Naive thymus-derived CD8-positive, alpha-beta T cell (primary cell): ENCODE measurements at regions not wholly inside any gene's neighbourhood (a gene's known extent, or its start where the extent isn't known, plus 50 kb on each side); places are given as distances from the start of the nearest gene placed in this dataset.

Experiments
- ATAC-seq, 2 donors: fragments of 150-1000 bp; cut with Tn5 transposase in 1 of 2; sonication (Bioruptor Pico), chemical (Tn5 transposase) in 1 of 2; 1 replicate in 1 of 2; 2 replicates in 1 of 2; pipeline ENCODE4 v1.10.0; 2021; ENCODE audit warnings: mild to moderate bottlenecking in 2 of 2, moderate library complexity in 2 of 2
- POLR2A ChIA-PET: fragments of 350-600 bp; sonication (Branson Sonifier 250); formaldehyde crosslinking; loops from one replicate; lab custom pipeline; 2021; ENCODE audit warnings: antibody characterized with exemption; lab: Charles Lee
- DNase-seq, 10 donors: peaks; one replicate each; pipeline versions ENCODE4 v3.0.0 to v3.0.0-alpha.2; 2020 to 2022
- H3K27ac Mint-ChIP-seq, 10 donors: one replicate each; pipeline ENCODE4 v1.8.0; 2020 to 2022; ENCODE audit warnings: mild to moderate bottlenecking in 10 of 10, mixed read lengths in 10 of 10, moderate library complexity in 4 of 10, inconsistent platforms in 1 of 10
- H3K27me3 Mint-ChIP-seq, 5 donors: one replicate each; pipeline ENCODE4 v1.8.0; 2021 to 2022; ENCODE audit warnings: mixed read lengths in 5 of 5
- H3K36me3 Mint-ChIP-seq, 3 donors: one replicate each; pipeline ENCODE4 v1.8.0; 2020 to 2022; ENCODE audit warnings: mixed read lengths in 3 of 3, mild to moderate bottlenecking in 2 of 3, inconsistent platforms in 1 of 3
- H3K4me1 Mint-ChIP-seq, 4 donors: one replicate each; pipeline ENCODE4 v1.8.0; 2021 to 2022; ENCODE audit warnings: mixed read lengths in 4 of 4
- H3K4me3 Mint-ChIP-seq, 10 donors: one replicate each; pipeline ENCODE4 v1.8.0; 2020 to 2022; ENCODE audit warnings: mild to moderate bottlenecking in 10 of 10, mixed read lengths in 10 of 10, moderate library complexity in 6 of 10, inconsistent platforms in 1 of 10
- H3K9me3 Mint-ChIP-seq, 9 donors: one replicate each; pipeline ENCODE4 v1.8.0; 2020 to 2022; ENCODE audit warnings: mixed read lengths in 9 of 9, mild to moderate bottlenecking in 3 of 9, inconsistent platforms in 1 of 9, moderate library complexity in 1 of 9

GRCh38 chr2:67499989-67500388 lies 102.9 kb downstream of the ETAA1 start:
- H3K4me1 Mint-ChIP-seq, result peaks cover 0 to 2% (median 0%) of the 10 kb centered on the region in 4 donors
- H3K27me3 Mint-ChIP-seq, result peaks cover 0 to 14% (median 0%) of the 10 kb centered on the region in 5 donors
- no peaks in the 10 kb centered on the region for H3K36me3 Mint-ChIP-seq
- DNase-seq, result no peak
- no peak overlapping the region for H3K4me3 Mint-ChIP-seq
- POLR2A ChIA-PET, result no interaction called here
- no peak for ATAC-seq
- no peak overlapping the region for H3K27ac Mint-ChIP-seq
- H3K9me3 Mint-ChIP-seq, result peaks cover 0 to 2% (median 0%) of the 10 kb centered on the region in 9 donors

GRCh38 chr2:67500541-67500940 lies 103.4 kb downstream of the ETAA1 start:
- H3K4me1 Mint-ChIP-seq, result no peaks in the 10 kb centered on the region
- DNase-seq (no peak), ATAC-seq (no peak)
- H3K36me3 Mint-ChIP-seq, result no peaks in the 10 kb centered on the region
- peaks cover 0 to 14% (median 1%) of the 10 kb centered on the region in 5 donors for H3K27me3 Mint-ChIP-seq
- H3K4me3 Mint-ChIP-seq, result no peak overlapping the region
- H3K9me3 Mint-ChIP-seq, result peaks cover 0 to 2% (median 0%) of the 10 kb centered on the region in 9 donors
- POLR2A ChIA-PET, result no interaction called here
- no peak overlapping the region for H3K27ac Mint-ChIP-seq

GRCh38 chr2:67502346-67503065 lies 105.4 kb downstream of the ETAA1 start:
- ATAC-seq (no peak), DNase-seq (no peak)
- H3K4me3 Mint-ChIP-seq, result no peak overlapping the region
- H3K36me3 Mint-ChIP-seq, result no peaks in the 10 kb centered on the region
- peaks cover 0 to 2% (median 0%) of the 10 kb centered on the region in 9 donors for H3K9me3 Mint-ChIP-seq
- H3K4me1 Mint-ChIP-seq, result no peaks in the 10 kb centered on the region
- no peak overlapping the region for H3K27ac Mint-ChIP-seq
- POLR2A ChIA-PET, result no interaction called here
- peaks cover 0 to 14% (median 1%) of the 10 kb centered on the region in 5 donors for H3K27me3 Mint-ChIP-seq

- Mint-ChIP-seq H3K36me3 (no peaks in the 10 kb centered on the region), H3K27me3 (peaks cover 0 to 14% (median 1%) of the 10 kb centered on the region in 5 donors), H3K27ac (no peak overlapping the region), H3K4me1 (no peaks in the 10 kb centered on the region), H3K4me3 (no peak overlapping the region), H3K9me3 (peaks cover 0 to 2% (median 0%) of the 10 kb centered on the region in 9 donors)
- POLR2A ChIA-PET, result no interaction called here
- no peak for ATAC-seq
- DNase-seq, result no peak
These were observed 106.1 kb downstream of the ETAA1 start for GRCh38 chr2:67503066-67503795.

- POLR2A ChIA-PET, result no interaction called here
These were observed 113.6 kb downstream of the ETAA1 start for GRCh38 chr2:67510745-67511144.

GRCh38 chr2:67514515-67514914 lies 117.4 kb downstream of the ETAA1 start:
- H3K9me3 Mint-ChIP-seq, result peaks cover 0 to 3% (median 0%) of the 10 kb centered on the region in 9 donors
- H3K4me1 Mint-ChIP-seq, result no peaks in the 10 kb centered on the region
- H3K27me3 Mint-ChIP-seq, result peaks cover 0 to 11% (median 6%) of the 10 kb centered on the region in 5 donors
- no peak overlapping the region for H3K4me3 Mint-ChIP-seq
- no peaks in the 10 kb centered on the region for H3K36me3 Mint-ChIP-seq
- DNase-seq (no peak), ATAC-seq (no peak)
- no peak overlapping the region for H3K27ac Mint-ChIP-seq
- POLR2A ChIA-PET, result no interaction called here

More at GRCh38 chr2:67510745-67511144, 113.6 kb downstream of the ETAA1 start:
- DNase-seq (no peak), ATAC-seq (no peak)
- Mint-ChIP-seq H3K9me3 (peaks cover 0 to 3% (median 0%) of the 10 kb centered on the region in 9 donors), H3K27ac (no peak overlapping the region), H3K36me3 (no peaks in the 10 kb centered on the region), H3K27me3 (peaks cover 0 to 11% (median 6%) of the 10 kb centered on the region in 5 donors), H3K4me3 (no peak overlapping the region), H3K4me1 (no peaks in the 10 kb centered on the region)

- POLR2A ChIA-PET, result no interaction called here
- Mint-ChIP-seq H3K4me1 (no peaks in the 10 kb centered on the region), H3K27me3 (peaks cover 0 to 11% (median 6%) of the 10 kb centered on the region in 5 donors), H3K27ac (no peak overlapping the region), H3K9me3 (peaks cover 0 to 3% (median 0%) of the 10 kb centered on the region in 9 donors), H3K36me3 (no peaks in the 10 kb centered on the region), H3K4me3 (no peak overlapping the region)
- ATAC-seq (no peak), DNase-seq (no peak)
These were observed 117.9 kb downstream of the ETAA1 start for GRCh38 chr2:67515056-67515455.

- Mint-ChIP-seq H3K27ac (no peak overlapping the region), H3K4me3 (no peak overlapping the region), H3K9me3 (peaks cover 0 to 3% (median 0%) of the 10 kb centered on the region in 9 donors), H3K36me3 (no peaks in the 10 kb centered on the region), H3K27me3 (peaks cover 0 to 11% (median 6%) of the 10 kb centered on the region in 5 donors), H3K4me1 (no peaks in the 10 kb centered on the region)
- no peak for DNase-seq
- ATAC-seq, result no peak
- POLR2A ChIA-PET, result no interaction called here
These were observed 118.4 kb downstream of the ETAA1 start for GRCh38 chr2:67515538-67515937.

GRCh38 chr2:67516362-67516761 lies 119.2 kb downstream of the ETAA1 start:
- H3K27ac Mint-ChIP-seq, result no peak overlapping the region
- no peak overlapping the region for H3K4me3 Mint-ChIP-seq
- ATAC-seq (no peak), DNase-seq (no peak)
- no peaks in the 10 kb centered on the region for H3K36me3 Mint-ChIP-seq
- peaks cover 0 to 3% (median 0%) of the 10 kb centered on the region in 9 donors for H3K9me3 Mint-ChIP-seq
- H3K27me3 Mint-ChIP-seq, result peaks cover 0 to 11% (median 6%) of the 10 kb centered on the region in 5 donors
- H3K4me1 Mint-ChIP-seq, result no peaks in the 10 kb centered on the region
- POLR2A ChIA-PET, result no interaction called here

GRCh38 chr2:67516899-67517530 lies 119.9 kb downstream of the ETAA1 start:
- Mint-ChIP-seq H3K27me3 (peaks cover 0 to 11% (median 6%) of the 10 kb centered on the region in 5 donors), H3K4me1 (no peaks in the 10 kb centered on the region), H3K4me3 (no peak overlapping the region), H3K36me3 (no peaks in the 10 kb centered on the region), H3K27ac (no peak overlapping the region), H3K9me3 (peaks cover 0 to 3% (median 0%) of the 10 kb centered on the region in 9 donors)
- POLR2A ChIA-PET, result no interaction called here
- no peak for ATAC-seq
- DNase-seq, result no peak

- DNase-seq, result no peak
- Mint-ChIP-seq H3K36me3 (no peaks in the 10 kb centered on the region), H3K9me3 (peaks cover 0 to 4% (median 0%) of the 10 kb centered on the region in 9 donors), H3K27me3 (peaks cover 0 to 18% (median 5%) of the 10 kb centered on the region in 5 donors), H3K27ac (no peak overlapping the region), H3K4me1 (no peaks in the 10 kb centered on the region), H3K4me3 (no peak overlapping the region)
- POLR2A ChIA-PET, result no interaction called here
- ATAC-seq, result no peak
These were observed 125.0 kb downstream of the ETAA1 start for GRCh38 chr2:67522148-67522547.

GRCh38 chr2:67524213-67524612 lies 127.1 kb downstream of the ETAA1 start:
- no peak overlapping the region for H3K4me3 Mint-ChIP-seq
- no peak for ATAC-seq
- no peaks in the 10 kb centered on the region for H3K36me3 Mint-ChIP-seq
- no peak for DNase-seq
- H3K27ac Mint-ChIP-seq, result no peak overlapping the region
- H3K9me3 Mint-ChIP-seq, result peaks cover 0 to 7% (median 0%) of the 10 kb centered on the region in 9 donors
- H3K27me3 Mint-ChIP-seq, result peaks cover 0 to 18% (median 5%) of the 10 kb centered on the region in 5 donors
- H3K4me1 Mint-ChIP-seq, result no peaks in the 10 kb centered on the region
- POLR2A ChIA-PET, result no interaction called here

GRCh38 chr2:67524777-67525176 lies 127.6 kb downstream of the ETAA1 start:
- ATAC-seq, result no peak
- no peak for DNase-seq
- Mint-ChIP-seq H3K27ac (no peak overlapping the region), H3K36me3 (no peaks in the 10 kb centered on the region), H3K4me1 (no peaks in the 10 kb centered on the region), H3K4me3 (no peak overlapping the region), H3K27me3 (peaks cover 0 to 18% (median 5%) of the 10 kb centered on the region in 5 donors), H3K9me3 (peaks cover 0 to 7% (median 0%) of the 10 kb centered on the region in 9 donors)
- POLR2A ChIA-PET, result no interaction called here
